Thyroid gland (tissue), 4 donors: ENCODE measurements at regions not wholly inside any gene's neighbourhood (a gene's known extent, or its start where the extent isn't known, plus 50 kb on each side); places are given as distances from the start of the nearest gene placed in this dataset.

ENCODE experiments used
- DNase-seq, 2 donors: peaks; one replicate each; pipeline ENCODE4 v3.0.0-alpha.2; 2019
- H3K27ac ChIP-seq, 3 donors: fragments of 200-600 bp; sonication (generic); 1 replicate in 2 of 3; 2 replicates in 1 of 3; pipeline ENCODE4 v1.5.1; 2016 to 2019; ENCODE audit warnings: mild to moderate bottlenecking in 1 of 3, moderate library complexity in 1 of 3
- H3K27me3 ChIP-seq: fragments of 200-600 bp; sonication (generic); one replicate; pipeline ENCODE4 v1.5.1; 2019
- H3K36me3 ChIP-seq, 2 donors: fragments of 200-600 bp; sonication (generic); one replicate each; pipeline ENCODE4 v1.5.1; 2016 to 2019
- H3K4me1 ChIP-seq, 2 donors: fragments of 200-600 bp; sonication (generic); one replicate each; pipeline ENCODE4 v1.5.1; 2017 to 2019
- H3K4me3 ChIP-seq, 3 donors: fragments of 200-600 bp; sonication (generic); replicated peaks in 1 of 3; 1 replicate in 2 of 3; 2 replicates in 1 of 3; pipeline ENCODE4 v1.5.1; 2016; ENCODE audit warnings: mild to moderate bottlenecking in 1 of 3
- H3K9me3 ChIP-seq: fragments of 200-600 bp; sonication (generic); one replicate; pipeline ENCODE4 v1.5.1; 2017
- POLR2A ChIP-seq, 2 donors: fragments of 450-650 bp; IDR thresholded peaks; one replicate each; pipeline ENCODE4 v1.6.1; 2017; ENCODE audit warnings: antibody characterized with exemption in 2 of 2, mild to moderate bottlenecking in 2 of 2, moderate library complexity in 1 of 2
- WGBS, 2 donors: methylation state at CpG; one replicate each; pipeline ENCODE4 v1.1.5; 2017; 5-methylcytosine and 5-hydroxymethylcytosine counted together
- intact Hi-C: fragments of 100-400 bp; cut with DNase I; formaldehyde crosslinking; loops from one replicate; pipeline ENCODE4 v1.15.1; 2023
- TF ChIP-seq, protein P1 (sequence below), 6 experiments: fragments of 200-600 bp in 3 of 6; fragments of 450-650 bp in 3 of 6; sonication (generic) in 3 of 6; IDR thresholded peaks; one replicate each; pipeline ENCODE4 v1.5.1; 2016 to 2019; ENCODE audit warnings: antibody characterized with exemption in 6 of 6, mild to moderate bottlenecking in 2 of 6, inconsistent platforms in 1 of 6, moderate library complexity in 1 of 6

GRCh38 chr9:82665324-82665723 is 397.6 kb downstream of the RASEF start:
- no peaks in the 10 kb centered on the region for H3K36me3 ChIP-seq
- intact Hi-C loops, result no loop called here

GRCh38 chr9:82668689-82669199 is 394.2 kb downstream of the RASEF start:
- 92% methylated on average over 5 of the region's 5 CpGs for WGBS, 2 donors

More at GRCh38 chr9:82665324-82665723, 397.6 kb downstream of the RASEF start:
- no peaks in the 10 kb centered on the region for H3K4me1 ChIP-seq
- WGBS, 2 donors, result 82 to 90% methylated on average over 3 of the region's 3 CpGs
- H3K27ac ChIP-seq, result no peak overlapping the region
- TF ChIP-seq POLR2A (IDR thresholded peaks at IDR 0.05), result no peak
- TF ChIP-seq, protein P1, sequence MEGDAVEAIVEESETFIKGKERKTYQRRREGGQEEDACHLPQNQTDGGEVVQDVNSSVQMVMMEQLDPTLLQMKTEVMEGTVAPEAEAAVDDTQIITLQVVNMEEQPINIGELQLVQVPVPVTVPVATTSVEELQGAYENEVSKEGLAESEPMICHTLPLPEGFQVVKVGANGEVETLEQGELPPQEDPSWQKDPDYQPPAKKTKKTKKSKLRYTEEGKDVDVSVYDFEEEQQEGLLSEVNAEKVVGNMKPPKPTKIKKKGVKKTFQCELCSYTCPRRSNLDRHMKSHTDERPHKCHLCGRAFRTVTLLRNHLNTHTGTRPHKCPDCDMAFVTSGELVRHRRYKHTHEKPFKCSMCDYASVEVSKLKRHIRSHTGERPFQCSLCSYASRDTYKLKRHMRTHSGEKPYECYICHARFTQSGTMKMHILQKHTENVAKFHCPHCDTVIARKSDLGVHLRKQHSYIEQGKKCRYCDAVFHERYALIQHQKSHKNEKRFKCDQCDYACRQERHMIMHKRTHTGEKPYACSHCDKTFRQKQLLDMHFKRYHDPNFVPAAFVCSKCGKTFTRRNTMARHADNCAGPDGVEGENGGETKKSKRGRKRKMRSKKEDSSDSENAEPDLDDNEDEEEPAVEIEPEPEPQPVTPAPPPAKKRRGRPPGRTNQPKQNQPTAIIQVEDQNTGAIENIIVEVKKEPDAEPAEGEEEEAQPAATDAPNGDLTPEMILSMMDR (IDR thresholded peaks at IDR 0.05), result no peak
- DNase-seq, result no peak
- H3K27me3 ChIP-seq, result no peaks in the 10 kb centered on the region
- H3K4me3 ChIP-seq, result no peak overlapping the region
- H3K9me3 ChIP-seq, result no peaks in the 10 kb centered on the region

DNA sequence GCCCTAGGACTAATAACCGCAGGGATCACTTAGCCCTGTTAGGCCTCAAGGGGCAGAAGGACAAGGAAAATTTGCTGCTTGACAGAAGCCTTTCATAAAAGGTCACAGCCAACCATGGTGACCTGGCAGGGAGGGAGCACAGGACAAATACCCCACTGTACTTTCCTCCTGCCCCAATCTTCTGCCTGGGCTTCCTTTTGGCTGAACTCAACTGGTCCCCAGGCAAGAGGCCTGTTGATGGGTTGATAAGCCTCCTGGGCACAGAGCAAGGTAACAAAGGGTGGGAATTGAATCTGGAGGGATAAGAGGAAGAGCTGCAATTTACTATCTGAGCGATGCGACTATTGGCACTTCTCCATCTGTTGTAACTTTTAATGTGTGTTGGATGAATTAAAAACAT is 392.9 kb downstream of the RASEF start:
- no peak overlapping the region for H3K4me3 ChIP-seq
- no peaks in the 10 kb centered on the region for H3K9me3 ChIP-seq
- no peaks in the 10 kb centered on the region for H3K4me1 ChIP-seq
- WGBS, 2 donors, result 93 to 94% methylated on average over 3 of the region's 3 CpGs
- TF ChIP-seq, protein P1 (IDR thresholded peaks at IDR 0.05), result no peak
- no peak for TF ChIP-seq POLR2A (IDR thresholded peaks at IDR 0.05)
- intact Hi-C loops, result no loop called here
- H3K27me3 ChIP-seq, result no peaks in the 10 kb centered on the region
- H3K27ac ChIP-seq, result no peak overlapping the region
- DNase-seq, result no peak
- no peaks in the 10 kb centered on the region for H3K36me3 ChIP-seq

More at GRCh38 chr9:82668689-82669199, 394.2 kb downstream of the RASEF start:
- no peak overlapping the region for H3K4me3 ChIP-seq
- TF ChIP-seq POLR2A (IDR thresholded peaks at IDR 0.05), result no peak
- TF ChIP-seq, protein P1 (IDR thresholded peaks at IDR 0.05), result no peak
- H3K4me1 ChIP-seq, result no peaks in the 10 kb centered on the region
- no peak overlapping the region for H3K27ac ChIP-seq
- H3K27me3 ChIP-seq, result no peaks in the 10 kb centered on the region
- no peaks in the 10 kb centered on the region for H3K36me3 ChIP-seq
- no peak for DNase-seq
- no peaks in the 10 kb centered on the region for H3K9me3 ChIP-seq
- intact Hi-C loops, result no loop called here

DNA sequence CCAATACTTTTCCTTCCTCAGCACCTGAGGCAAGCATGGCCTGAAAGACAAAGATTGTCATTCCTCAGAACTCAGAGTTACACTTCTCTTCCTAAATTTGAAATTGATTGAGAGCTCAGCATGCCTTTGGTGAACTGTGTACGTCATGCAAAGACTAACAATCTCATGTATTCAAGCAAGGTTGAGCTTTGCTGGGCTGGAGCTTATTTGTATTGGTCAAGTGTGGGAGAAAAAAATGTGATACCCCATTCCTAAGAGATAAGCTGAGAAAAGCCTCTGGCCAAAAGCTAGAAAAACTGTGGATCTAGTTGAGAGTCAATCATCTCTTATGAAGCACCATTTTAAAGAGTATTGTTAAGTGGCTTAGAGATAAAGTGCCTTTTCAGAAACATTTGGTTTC is 392.2 kb downstream of the RASEF start:
- intact Hi-C loops, result no loop called here
- H3K36me3 ChIP-seq, result no peaks in the 10 kb centered on the region
- H3K27ac ChIP-seq, result no peak overlapping the region
- H3K9me3 ChIP-seq, result no peaks in the 10 kb centered on the region
- no peaks in the 10 kb centered on the region for H3K27me3 ChIP-seq
- no peak overlapping the region for H3K4me3 ChIP-seq
- WGBS, 2 donors, result 68 to 74% methylated on average over 1 of the region's 1 CpG
- no peaks in the 10 kb centered on the region for H3K4me1 ChIP-seq
- no peak for DNase-seq
- TF ChIP-seq, protein P1 (IDR thresholded peaks at IDR 0.05), result no peak
- TF ChIP-seq POLR2A (IDR thresholded peaks at IDR 0.05), result no peak

GRCh38 chr9:82673201-82673600 is 389.7 kb downstream of the RASEF start:
- no peaks in the 10 kb centered on the region for H3K4me1 ChIP-seq
- 93 to 96% methylated on average over 1 of the region's 1 CpG for WGBS, 2 donors
- no peaks in the 10 kb centered on the region for H3K27me3 ChIP-seq
- intact Hi-C loops, result no loop called here
- DNase-seq, result no peak
- TF ChIP-seq POLR2A (IDR thresholded peaks at IDR 0.05), result no peak
- TF ChIP-seq, protein P1 (IDR thresholded peaks at IDR 0.05), result no peak
- no peaks in the 10 kb centered on the region for H3K9me3 ChIP-seq
- H3K36me3 ChIP-seq, result no peaks in the 10 kb centered on the region
- H3K27ac ChIP-seq, result no peak overlapping the region
- no peak overlapping the region for H3K4me3 ChIP-seq
